HG03045 (cell line): ENCODE measurements at regions not wholly inside any gene's neighbourhood (a gene's known extent, or its start where the extent isn't known, plus 50 kb on each side); places are given as distances from the start of the nearest gene placed in this dataset.

Experiments
- ATAC-seq: cut with Tn5 transposase; IDR thresholded peaks from one replicate; pipeline ENCODE4 v1.9.1; 2021; ENCODE audit warnings: mild to moderate bottlenecking, moderate library complexity; ENCODE audit not compliant: unreplicated experiment

DNA sequence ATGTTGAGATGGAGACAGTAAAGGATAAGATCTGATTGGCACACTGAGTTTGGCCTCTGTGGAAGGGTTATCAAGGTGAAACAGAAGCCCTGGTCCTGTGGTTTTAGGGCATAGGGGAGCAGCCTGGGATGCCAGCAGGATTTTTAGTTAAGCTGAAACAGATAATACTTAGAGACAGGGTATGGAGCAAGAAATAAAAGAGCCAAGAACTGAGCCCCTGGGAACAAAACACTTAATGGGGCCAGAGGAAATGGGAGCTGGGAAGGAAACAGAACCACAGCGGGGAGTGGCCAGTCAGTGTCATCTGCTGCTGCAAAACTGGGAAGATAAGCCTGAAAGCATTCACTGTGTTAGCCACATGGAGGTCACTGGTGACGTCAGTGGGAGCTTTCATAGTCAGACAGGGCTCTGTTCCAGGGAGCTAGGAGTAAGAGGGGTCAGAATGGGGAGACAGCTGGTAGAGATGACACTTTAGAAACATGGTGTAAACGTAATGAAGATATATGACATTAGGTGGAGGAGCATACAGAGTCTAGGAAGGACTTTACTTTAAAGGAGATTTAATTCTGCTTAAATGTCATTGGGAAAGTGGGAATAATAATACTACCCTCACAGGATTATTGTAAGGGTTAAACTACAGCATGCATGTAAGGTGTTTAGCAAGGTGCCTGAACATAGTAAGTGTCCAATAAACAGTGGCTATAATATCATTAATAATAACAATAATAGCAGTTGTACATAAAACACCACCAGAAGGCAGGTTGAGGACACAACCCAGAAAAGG, 172.7 kb upstream of the CTNNB1 start:
- no peak for ATAC-seq

DNA sequence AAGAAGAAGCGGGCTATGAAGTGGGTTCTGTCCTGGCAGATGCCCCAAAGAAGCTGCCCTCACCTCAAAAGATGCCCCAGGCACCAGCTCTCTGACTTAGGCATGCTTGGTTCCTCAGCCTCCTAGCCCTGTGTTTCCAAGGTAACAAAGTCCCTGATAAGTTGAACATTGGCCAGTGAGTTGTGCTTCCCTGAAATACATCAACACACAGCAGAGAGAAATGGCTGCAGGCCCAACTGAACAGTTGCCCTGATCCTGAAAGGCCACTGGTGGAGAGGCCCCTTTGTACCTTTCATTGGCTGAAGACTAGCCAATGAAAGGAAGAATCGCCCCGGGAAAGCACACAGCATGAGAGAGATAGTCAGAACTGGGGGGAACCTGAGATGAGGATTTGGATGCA, 169.9 kb upstream of the CTNNB1 start:
- no peak for ATAC-seq

DNA sequence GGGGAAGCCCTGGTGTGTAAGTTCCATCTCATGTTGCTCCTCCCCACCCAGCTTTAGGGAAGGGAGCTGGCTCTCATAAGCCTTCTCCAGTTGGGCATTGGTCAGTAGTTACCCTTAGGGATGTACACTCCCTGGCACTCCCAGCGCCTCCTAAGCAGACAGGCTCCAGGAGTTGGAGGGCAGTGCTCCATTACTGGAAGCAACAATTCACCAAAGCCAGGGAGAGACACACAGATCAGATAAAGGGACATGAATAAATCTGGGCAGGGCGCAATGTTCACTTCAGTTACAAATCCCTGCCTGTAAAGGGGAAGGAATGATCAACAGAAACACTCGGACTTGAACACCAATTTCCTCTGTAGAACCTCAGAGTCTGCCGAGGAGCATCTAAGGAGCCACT, 169.1 kb upstream of the CTNNB1 start:
- ATAC-seq = no peak

DNA sequence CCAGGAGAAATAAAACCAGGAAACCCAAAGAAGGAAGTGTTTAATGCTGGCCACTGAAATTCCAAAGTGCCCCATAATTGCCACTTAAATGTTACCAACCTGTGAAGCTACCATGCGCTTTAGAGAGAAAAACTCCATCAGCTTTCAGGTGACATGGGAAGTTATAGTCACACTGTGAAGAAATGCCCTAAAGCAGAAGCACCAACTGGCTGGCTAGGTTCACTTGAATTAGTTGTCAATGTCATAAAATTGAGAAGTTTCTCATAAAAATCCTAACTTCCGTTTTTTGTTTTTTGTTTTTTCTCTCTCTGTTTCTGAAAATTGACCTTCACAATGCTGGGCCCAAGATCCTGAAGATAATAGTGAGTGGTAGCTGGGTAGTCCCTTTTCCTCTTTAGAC, 167.9 kb upstream of the CTNNB1 start:
- no peak for ATAC-seq

DNA sequence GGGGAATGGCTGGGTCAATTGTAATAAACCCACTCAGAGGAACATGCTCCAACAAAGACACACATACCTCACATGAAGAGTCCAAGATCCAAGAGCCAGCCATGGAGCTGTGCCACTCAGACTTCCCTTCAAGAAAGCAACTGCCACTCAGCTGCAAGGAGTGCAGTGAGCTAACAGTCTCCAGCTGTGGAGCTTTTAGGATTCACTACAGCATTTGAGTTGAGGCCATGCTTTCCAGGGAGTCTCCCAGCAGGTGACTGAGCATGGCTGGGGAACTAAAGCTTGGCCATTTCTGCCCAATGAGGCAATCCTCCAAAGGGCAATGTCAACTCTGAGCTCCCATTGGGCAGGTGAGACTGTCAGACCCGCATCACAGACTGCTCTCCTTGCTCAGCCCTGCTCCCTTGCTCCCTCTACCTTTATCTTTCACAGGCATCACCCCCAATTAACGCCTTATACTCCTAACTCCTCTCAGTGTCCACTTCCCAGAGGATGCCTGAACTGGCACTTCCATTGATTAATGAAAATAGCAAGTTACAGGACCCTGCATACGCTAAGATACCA, 165.3 kb upstream of the CTNNB1 start:
- ATAC-seq = no peak

DNA sequence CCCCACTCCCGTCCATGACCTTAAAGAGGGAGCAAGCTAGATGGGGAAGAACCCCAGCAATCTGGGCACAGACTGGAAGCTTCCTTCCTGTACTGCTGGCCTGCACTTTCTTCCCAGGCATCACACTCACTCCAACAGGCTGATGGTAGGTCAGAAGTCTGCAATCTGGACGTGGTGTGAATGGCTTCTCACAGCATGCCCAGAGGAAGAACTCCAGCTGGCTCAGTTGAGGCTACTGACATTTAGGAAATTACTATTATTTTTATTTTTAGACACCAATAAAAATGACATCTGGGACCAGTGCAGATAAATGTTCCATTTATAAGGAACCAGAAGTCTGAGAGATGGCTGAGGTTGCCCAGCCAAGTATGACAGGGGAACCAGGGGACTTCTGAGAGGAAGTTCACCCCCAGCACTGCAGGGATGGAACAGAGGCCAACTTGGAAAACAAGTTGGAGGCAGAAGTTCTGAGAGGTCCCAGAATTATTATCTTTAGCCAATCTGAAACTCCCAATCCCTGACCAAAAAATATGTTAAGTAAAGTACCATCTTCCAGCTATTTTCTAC, 163.8 kb upstream of the CTNNB1 start:
- no peak for ATAC-seq

DNA sequence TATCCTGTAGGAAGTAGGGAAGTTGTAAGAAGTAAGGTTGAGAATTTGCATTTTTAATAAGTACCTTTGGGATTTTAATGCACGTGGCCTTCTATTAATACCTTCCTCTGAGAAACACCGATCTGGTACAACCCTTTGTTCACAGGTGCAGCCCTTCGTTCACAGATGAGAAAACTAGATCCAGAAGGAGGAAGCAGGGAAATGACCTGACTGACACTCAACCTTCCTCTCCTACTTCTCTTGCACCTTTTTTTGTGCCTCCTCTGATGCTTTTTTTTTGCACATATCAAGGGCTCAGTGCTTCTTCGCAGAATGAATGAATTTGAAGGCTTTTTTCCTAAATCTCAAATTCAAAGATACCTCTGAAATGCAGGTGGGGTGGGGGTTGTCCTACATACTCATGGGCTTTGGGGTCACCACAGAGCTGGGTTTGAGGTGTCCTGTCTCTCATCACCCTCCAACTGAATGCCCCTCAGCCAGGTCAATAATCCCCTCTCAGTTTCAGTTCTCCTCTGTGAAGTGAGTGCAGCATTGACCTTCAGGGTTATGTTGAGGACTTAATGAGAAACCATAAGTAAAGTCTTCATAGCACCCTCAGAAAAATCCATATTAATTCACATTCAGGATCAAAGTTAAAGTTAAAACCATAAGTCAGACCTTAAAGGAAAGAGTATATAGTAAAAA, 161.5 kb upstream of the CTNNB1 start:
- ATAC-seq = no peak

DNA sequence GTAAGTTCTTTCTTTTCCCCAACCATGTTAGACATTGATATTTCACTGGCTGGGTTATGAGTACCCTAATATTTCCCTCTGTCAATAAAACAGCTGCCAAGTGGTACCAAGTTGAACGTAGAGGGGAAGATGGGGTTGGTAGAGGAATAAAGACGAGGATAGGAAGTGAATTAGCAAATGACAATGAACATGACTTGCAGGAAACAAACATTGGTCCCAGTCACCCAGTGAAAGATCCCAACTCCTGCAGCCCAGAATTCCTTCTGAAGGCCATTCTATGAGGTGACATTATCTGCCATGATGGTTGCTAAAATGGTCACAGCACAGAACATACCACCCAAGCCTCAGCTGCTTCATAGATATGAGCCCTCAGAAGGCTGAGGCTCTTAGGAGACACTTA, 159.0 kb upstream of the CTNNB1 start:
- no peak for ATAC-seq

DNA sequence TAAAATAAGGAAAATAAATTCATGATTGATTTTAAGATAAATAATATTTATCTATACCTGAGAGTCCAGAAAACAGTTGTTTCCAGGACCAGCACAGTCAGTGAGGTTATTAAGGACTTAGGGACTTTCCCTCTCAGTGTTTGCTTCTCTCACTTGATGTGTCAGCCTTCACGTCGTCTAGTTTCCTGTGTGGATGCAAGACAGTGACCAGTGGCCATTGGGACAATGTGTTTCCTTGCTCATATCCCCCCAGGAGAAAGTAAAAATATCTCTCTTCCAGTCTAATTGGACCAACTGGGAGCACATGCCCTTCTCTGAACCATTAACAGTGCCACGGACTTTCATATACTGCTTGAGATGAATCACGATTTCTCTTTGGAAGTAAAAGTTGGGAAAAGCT, 157.8 kb upstream of the CTNNB1 start:
- ATAC-seq = no peak

DNA sequence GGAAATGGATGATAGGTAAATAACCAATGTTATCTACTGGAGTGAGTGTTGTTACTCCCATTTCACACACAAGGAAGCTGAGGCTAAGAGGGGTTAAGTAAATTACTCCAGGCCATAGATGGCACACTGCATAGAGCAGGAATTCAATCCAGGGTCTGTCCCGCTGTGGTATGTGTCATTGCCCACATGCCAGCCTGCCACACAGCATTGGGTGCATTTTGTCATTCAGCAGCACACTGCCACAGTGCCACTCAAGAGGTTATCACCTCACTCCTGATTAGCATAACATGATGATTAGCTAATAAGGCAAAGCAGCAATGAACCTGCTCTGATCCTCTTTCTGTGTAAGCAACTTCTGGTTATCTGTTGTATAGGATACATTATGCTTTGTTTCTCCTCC, 157.4 kb upstream of the CTNNB1 start:
- no peak for ATAC-seq

DNA sequence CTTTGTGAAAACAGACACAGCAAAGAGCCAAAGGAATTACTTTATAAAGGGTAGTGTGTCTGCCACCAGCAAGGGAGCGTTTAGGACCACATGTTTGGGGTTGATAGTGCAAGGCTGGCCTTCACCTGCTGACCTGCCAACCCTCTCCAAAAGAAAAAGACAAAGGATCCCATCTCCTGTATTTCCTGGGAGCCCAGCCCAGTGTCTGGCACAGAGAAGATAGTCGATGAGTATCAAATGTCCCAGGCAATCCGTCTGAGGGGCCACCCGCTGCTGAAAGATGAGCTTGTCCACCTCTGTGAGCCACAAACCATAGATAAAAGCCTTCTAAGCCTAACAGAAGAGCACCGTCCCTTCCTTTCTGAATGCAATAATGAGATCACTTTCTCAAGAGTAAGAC, 154.8 kb upstream of the CTNNB1 start:
- no peak for ATAC-seq

DNA sequence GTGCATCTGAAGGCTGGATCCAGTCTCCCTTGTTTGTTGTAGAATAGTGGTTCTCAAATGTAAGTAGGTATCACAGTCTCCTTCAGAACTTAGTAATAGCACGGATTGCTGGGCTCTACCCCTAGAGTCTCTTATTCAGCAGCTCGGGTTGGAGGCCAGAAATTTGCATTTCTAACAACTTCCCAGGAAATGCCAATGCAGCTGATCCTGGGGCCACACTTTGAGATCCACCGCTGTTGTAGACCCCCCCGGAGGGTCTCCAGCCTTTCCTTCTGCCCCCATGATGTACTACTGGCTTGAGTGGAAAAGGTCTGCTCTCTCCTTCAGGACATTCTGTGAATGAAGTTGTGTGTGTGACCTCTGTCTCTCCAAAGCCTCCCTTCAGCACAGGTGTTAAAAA, 153.8 kb upstream of the CTNNB1 start:
- ATAC-seq = no peak

DNA sequence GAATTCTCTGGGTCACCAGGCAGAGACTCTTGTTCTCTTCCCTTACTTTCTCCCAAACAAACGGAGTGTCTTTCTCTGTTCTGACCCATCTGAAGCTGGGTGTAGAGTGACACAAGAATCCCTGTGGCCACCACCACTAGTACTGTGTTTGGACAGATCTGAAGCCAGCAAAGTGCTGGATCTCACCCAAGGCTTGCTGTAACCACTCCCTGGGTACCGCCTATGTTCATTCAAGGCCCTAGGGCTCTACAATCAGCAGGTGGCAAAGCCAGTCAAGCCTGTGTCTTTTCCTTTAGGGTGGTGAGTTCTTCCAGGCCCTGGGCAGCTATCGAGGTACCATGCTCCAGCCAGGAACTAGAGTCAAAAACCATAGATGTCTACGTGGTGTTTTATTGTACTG, 149.2 kb upstream of the CTNNB1 start:
- no peak for ATAC-seq

DNA sequence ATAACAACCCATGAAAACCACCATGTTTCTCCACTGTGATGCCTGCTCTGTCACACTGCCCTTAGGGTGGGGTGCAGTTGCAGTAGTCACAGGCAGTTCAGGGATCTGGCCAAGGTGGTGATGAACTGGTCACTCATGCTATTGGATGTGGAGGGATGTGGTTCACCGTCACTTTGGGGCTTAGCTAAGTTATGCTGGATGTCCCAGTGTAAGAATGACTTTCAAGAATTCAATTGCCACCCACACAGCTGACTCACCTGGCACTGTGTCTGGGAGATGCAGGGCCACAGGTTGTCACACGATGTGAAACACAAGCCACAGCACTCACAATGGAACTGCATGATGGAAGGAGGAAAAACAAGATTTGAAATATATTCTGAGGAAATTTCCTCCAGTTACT, 146.1 kb upstream of the CTNNB1 start:
- ATAC-seq = no peak

DNA sequence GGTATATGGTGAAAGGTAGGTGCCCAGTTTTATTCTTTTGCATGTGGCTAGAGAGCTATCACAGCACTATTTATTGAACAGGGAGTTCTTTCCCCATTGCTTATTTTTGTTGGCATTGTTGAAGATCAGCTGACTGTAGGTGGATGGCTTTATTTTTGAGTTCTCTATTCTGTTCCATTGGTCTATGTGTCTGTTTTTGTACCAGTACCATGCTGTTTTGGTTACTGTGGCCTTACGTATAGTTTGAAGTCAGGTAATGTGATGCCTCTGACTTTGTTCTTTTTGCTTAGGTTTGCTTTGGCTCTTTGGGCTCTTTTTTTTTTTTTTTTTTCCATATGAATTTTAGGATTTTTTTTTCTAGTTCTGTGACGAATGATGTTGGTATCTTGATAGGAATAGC, 139.2 kb upstream of the CTNNB1 start:
- ATAC-seq = no peak

DNA sequence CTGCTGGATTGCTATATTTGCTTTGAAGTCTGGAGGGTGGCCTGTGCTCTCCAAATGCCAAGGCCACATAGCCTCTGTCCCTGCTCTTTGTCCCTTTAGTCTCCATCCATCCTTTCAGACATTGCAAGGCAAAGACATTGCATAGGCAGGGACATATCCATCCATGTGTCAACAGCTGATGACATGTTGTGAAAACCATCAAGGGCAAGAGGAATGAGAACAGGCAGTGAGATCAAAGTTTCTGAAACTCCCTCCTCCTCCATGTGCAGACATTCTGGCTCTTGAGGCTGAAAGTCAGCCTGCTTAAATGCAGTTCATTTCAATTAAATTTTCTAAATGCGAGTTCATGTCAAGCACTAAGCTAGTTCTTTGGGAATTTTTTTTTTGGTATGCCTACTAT, 135.2 kb upstream of the CTNNB1 start:
- no peak for ATAC-seq

DNA sequence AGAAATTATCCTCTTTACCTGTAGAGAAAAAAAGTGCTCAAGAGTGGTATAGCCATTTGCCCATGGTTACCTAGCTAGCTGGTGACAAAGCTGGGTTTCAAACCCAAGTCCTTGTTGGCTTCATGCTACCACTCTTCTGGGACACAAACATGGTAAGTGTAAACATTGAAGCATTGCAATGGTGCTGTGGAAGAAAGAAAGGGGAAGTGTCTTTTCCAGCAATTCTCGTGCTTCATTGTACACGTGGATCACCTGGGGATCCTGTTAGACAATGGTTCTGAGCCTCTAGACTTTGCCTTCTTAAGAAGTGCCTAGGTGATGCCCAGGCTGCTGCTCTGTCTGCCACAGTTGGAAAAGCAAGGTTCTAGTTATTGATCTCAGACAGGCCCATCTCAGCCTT, 134.8 kb upstream of the CTNNB1 start:
- ATAC-seq = no peak

DNA sequence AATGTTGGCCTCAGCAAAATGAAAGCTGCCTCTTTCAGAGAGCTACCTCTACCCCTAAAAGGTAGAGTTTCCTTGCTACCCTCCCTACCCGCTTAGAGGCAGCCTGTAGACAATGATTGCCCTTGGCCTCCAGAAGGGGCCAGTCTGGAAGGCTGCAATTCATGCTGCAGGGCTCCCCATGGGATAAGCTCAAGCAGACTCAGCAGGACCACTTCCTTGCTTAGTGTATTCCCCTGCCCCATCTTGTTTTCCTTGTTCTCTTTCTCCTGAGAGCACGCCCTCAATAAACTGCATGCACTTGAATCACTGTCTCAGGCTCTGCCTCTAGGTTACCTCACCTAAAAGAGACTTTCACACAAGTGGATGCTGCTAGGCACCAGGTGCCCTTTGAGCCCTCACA, 134.0 kb upstream of the CTNNB1 start:
- ATAC-seq = no peak

DNA sequence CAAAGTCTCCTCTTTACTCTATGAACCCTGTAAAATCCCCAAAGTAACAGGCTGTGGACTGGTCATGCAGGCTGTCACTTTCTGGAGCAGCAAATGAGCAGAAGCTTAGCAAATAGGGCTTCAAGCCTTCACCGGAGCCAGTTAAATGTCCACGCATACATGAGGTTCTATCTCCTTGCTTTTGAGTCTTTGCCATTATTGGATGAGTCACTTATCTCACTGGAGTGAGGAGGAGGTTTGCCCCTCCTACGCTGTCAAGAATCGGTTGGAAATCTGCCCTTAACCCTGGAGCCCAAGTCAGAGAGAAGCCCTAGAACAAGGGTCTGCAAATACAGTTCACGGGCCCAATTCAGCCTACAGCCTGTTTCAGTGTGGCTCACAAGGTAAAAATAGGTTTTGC, 126.1 kb upstream of the CTNNB1 start:
- no peak for ATAC-seq

DNA sequence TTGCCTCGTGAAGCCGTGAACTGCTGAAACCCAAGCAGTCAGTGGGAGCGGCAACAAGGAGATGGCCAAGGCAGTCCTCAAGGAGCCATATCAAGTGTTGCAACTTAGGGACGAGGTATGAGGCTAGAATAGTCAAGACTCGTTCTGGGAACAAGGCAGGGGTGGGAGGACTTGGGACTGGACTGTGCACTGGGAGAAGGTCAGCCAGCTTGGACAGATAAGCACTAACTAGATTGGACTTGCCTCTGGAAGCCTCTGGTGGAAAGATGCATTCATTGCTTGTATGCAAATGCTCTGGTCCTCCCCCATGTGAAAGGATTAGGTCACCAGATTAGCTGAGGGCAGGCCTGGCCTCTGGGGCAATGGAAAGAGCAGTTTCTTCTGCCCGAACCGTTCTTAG, 123.3 kb upstream of the CTNNB1 start:
- no peak for ATAC-seq

DNA sequence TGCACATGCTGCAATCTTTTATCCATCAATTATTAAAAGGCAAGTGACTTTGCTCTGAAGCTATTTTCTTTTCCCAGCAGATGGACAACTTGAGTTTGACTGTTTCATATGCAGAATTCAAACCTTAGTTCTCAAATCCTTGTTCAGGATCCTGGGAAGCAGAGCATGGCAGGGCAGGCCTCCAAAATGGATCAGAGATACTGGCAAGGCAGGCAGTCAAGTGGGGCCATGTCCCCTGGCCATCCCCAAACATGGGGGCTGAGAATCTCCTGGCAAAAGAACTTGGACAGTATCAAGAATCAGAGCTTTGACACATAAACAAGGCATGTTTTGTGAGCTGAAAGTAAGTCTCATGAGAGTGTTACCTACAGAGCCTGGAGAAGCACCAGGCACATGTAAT, 122.9 kb upstream of the CTNNB1 start:
- ATAC-seq = no peak

DNA sequence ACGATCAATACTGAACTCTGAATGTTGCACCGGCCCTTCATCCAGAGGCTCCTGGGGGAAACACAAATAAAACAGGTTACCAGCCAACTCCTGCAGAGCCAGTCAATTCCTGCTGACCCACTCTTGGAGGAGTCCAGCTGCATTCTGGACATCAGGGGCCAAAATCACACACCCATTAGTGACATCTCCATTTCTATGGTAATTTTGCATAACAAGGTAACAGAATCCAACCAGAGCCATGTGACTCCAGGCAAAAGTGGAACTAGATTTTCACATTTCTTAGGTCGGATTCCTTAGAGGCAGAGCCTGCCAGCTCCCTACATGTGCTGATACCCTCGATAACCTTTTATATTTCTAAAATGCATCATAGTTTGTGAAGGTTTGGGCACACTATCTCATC, 119.2 kb upstream of the CTNNB1 start:
- no peak for ATAC-seq
